CD1c-positive myeloid dendritic cell (primary cell): ENCODE measurements at regions not wholly inside any gene's neighbourhood (a gene's known extent, or its start where the extent isn't known, plus 50 kb on each side); places are given as distances from the start of the nearest gene placed in this dataset.

ENCODE experiments used
- DNase-seq: peaks from one replicate; pipeline ENCODE4 v3.0.0-alpha.2; 2016; ENCODE audit errors: extremely low spot score

GRCh38 chr2:239819091-239819973 lies 205.8 kb downstream of the NDUFA10 start:
- no peak for DNase-seq

GRCh38 chr2:239818531-239819011 lies 206.6 kb downstream of the NDUFA10 start:
- DNase-seq = no peak

- no peak for DNase-seq
These were observed 207.1 kb downstream of the NDUFA10 start for GRCh38 chr2:239818086-239818485.

- peak; percentile 24 for DNase-seq
These were observed 207.6 kb downstream of the NDUFA10 start for GRCh38 chr2:239817468-239818031.

GRCh38 chr2:239816576-239817467 lies 208.3 kb downstream of the NDUFA10 start:
- DNase-seq = no peak

- no peak for DNase-seq
These were observed 209.5 kb downstream of the NDUFA10 start for GRCh38 chr2:239815671-239816070.

GRCh38 chr2:239814861-239815601 lies 210.1 kb downstream of the NDUFA10 start:
- DNase-seq = no peak

- DNase-seq = no peak
These were observed 210.9 kb downstream of the NDUFA10 start for GRCh38 chr2:239814116-239814860.

GRCh38 chr2:239813261-239814115 lies 211.7 kb downstream of the NDUFA10 start:
- no peak for DNase-seq

GRCh38 chr2:239811806-239812560 lies 213.2 kb downstream of the NDUFA10 start:
- no peak for DNase-seq

- DNase-seq = no peak
These were observed 213.9 kb downstream of the NDUFA10 start for GRCh38 chr2:239811111-239811781.

GRCh38 chr2:239809391-239809790 lies 215.8 kb downstream of the NDUFA10 start:
- DNase-seq = no peak

GRCh38 chr2:239807568-239807967 lies 217.6 kb downstream of the NDUFA10 start:
- no peak for DNase-seq

GRCh38 chr2:239806758-239807434 lies 218.2 kb downstream of the NDUFA10 start:
- no peak for DNase-seq

GRCh38 chr2:239806276-239806675 lies 218.9 kb downstream of the NDUFA10 start:
- no peak for DNase-seq

- DNase-seq = no peak
These were observed 219.7 kb downstream of the NDUFA10 start for GRCh38 chr2:239805414-239805813.

- DNase-seq = no peak
These were observed 220.2 kb downstream of the NDUFA10 start for GRCh38 chr2:239805043-239805329.
